ENCODE measurements at regions not wholly inside any gene's neighbourhood (a gene's known extent, or its start where the extent isn't known, plus 50 kb on each side); places are given as distances from the start of the nearest gene placed in this dataset.

- no peak for DNase-seq (ENCODE audit: low read depth)
- no peak overlapping the region for H3K4me3 ChIP-seq (ENCODE audit: control insufficient read depth, low read depth, low read length)
- TF ChIP-seq CTCF (conservative IDR thresholded peaks at IDR 0.05; ENCODE audit: control insufficient read depth, insufficient read depth, low read depth, low read length): no peak
These were observed 55.7 kb downstream of the TIGD2 start for GRCh38 chr4:89166971-89167475.

GRCh38 chr4:89171176-89171805 lies 60.0 kb downstream of the TIGD2 start:
- TF ChIP-seq CTCF (conservative IDR thresholded peaks at IDR 0.05; ENCODE audit: control insufficient read depth, insufficient read depth, low read depth, low read length): no peak
- no peak for DNase-seq (ENCODE audit: low read depth)
- H3K4me3 ChIP-seq (ENCODE audit: control insufficient read depth, low read depth, low read length): no peak overlapping the region

DNA sequence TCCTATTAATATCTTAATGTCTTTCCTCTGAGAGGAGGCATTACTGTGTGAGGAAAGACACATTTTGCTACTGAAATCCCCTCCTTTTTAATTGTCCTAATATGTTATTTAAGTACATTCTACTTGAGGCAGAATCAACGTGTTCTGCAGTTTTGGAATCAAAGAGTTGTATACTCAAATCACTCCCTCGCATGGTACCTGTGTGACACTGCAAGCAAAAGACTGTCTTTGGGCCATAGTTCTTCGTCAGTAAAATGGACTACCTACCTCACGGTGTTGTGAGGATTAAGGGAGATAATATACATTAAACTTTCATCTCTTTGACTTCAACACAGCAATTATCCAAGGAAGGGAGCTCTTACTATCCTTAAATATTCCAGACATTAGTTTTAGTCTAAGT lies 61.5 kb downstream of the TIGD2 start:
- DNase-seq (ENCODE audit: low read depth): no peak
- TF ChIP-seq CTCF (conservative IDR thresholded peaks at IDR 0.05; ENCODE audit: control insufficient read depth, insufficient read depth, low read depth, low read length): no peak
- no peak overlapping the region for H3K4me3 ChIP-seq (ENCODE audit: control insufficient read depth, low read depth, low read length)

- DNase-seq (ENCODE audit: low read depth): no peak
- no peak for TF ChIP-seq CTCF (conservative IDR thresholded peaks at IDR 0.05; ENCODE audit: control insufficient read depth, insufficient read depth, low read depth, low read length)
- no peak overlapping the region for H3K4me3 ChIP-seq (ENCODE audit: control insufficient read depth, low read depth, low read length)
These were observed 62.2 kb downstream of the TIGD2 start for GRCh38 chr4:89173336-89174090.

DNA sequence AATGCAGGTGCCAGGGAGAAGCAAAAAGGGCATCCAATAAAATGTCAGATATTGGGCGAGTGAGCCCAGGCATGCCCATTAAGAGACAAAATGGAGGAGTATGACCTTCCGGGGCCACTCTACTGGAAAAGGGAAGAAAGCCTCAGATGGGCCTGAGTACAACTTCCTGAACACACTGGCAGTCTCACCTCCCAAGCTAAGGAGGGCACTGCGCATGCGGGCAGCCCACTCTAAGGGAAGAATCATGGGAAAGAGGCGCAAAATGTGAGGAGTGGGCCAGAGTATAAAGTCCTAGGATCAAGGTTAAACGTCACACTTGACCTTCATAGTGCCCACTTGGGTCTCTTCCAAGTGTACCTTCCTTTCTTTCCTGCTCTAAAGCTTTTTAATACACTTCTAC lies 63.5 kb downstream of the TIGD2 start:
- DNase-seq (ENCODE audit: low read depth): no peak
- H3K4me3 ChIP-seq (ENCODE audit: control insufficient read depth, low read depth, low read length): no peak overlapping the region
- TF ChIP-seq CTCF (conservative IDR thresholded peaks at IDR 0.05; ENCODE audit: control insufficient read depth, insufficient read depth, low read depth, low read length): no peak

DNA sequence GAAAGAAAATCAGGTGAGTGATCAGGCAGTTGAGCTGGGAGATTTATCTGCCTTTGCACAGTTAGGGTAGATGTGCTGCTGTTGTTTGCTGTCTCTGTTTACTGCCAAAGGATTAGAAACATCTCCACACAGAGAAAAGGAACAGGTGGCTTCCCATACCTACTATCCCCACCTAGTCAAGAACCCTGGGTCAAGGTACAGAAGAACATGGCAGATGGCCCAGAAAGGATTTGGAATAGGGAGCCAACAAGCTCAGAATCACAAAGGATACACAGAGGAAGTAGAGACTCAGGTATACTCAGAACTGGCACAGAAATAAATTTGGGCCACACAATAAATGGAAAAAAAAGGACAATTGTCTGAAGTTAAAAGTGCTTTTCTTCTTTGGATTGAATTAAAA lies 64.3 kb downstream of the TIGD2 start:
- DNase-seq (ENCODE audit: low read depth): no peak
- no peak for TF ChIP-seq CTCF (conservative IDR thresholded peaks at IDR 0.05; ENCODE audit: control insufficient read depth, insufficient read depth, low read depth, low read length)
- no peak overlapping the region for H3K4me3 ChIP-seq (ENCODE audit: control insufficient read depth, low read depth, low read length)

Data from fibroblast of mammary gland (primary cell).